HCT116 (cell line): ENCODE measurements at regions not wholly inside any gene's neighbourhood (a gene's known extent, or its start where the extent isn't known, plus 50 kb on each side); places are given as distances from the start of the nearest gene placed in this dataset.

ENCODE experiments used
- ATAC-seq: fragments of 200-7000 bp; cut with Tn5 transposase; 2 replicates; pipeline ENCODE4 v1.9.1; 2020; ENCODE audit warnings: mild to moderate bottlenecking, moderate library complexity
- BruUV-seq: library from RNA; stranded (reverse); fragments of 400-500 nt; replicated peaks from 2 replicates; lab custom pipeline; 2021; lab: Mats Ljungman, UMichigan
- CTCF ChIA-PET: fragments of 300-600 bp; sonication (Branson Sonifier 250); formaldehyde crosslinking; loops from one replicate; lab custom pipeline; 2021; ENCODE audit warnings: antibody characterized with exemption; lab: Charles Lee
- POLR2A ChIA-PET: fragments of 300-600, 350-600 bp; sonication (Branson Sonifier 250); formaldehyde crosslinking; loops from one replicate; lab custom pipeline; 2021; ENCODE audit warnings: antibody characterized with exemption; lab: Charles Lee
- RAD21 ChIA-PET, 2 experiments: fragments of 300-600 bp; sonication (Branson Sonifier 250); formaldehyde crosslinking; loops; one replicate each; lab custom pipeline; 2023; ENCODE audit warnings: low total read pairs in 2 of 2; ENCODE audit not compliant: uncharacterized antibody in 2 of 2, unreplicated experiment in 2 of 2, low non-redundant PET in 1 of 2; lab: Charles Lee
- DNase-seq: peaks from one replicate; pipeline ENCODE4 v3.0.0-alpha.2; 2010; ENCODE audit warnings: low read depth, low spot score
- H2AFZ ChIP-seq: fragments of 200-600 bp; shearing (Covaris generic), sonication (generic); 2 replicates; pipeline ENCODE4 v1.6.1; 2017; ENCODE audit warnings: low read depth, mixed run types, mixed read lengths, antibody characterized with exemption, low read length; ENCODE audit not compliant: poor library complexity, severe bottlenecking
- H3K27ac ChIP-seq: 2 replicates; pipeline ENCODE4 v1.5.1; 2012; ENCODE audit warnings: low read depth, low read length
- H3K27me3 ChIP-seq: fragments of 200-600 bp; sonication (generic); 2 replicates; pipeline ENCODE4 v1.6.1; 2016; ENCODE audit warnings: mixed run types, low read length, mixed read lengths; ENCODE audit not compliant: insufficient read depth
- H3K36me3 ChIP-seq, 2 experiments: fragments of 200-500 bp in 1 of 2; fragments of 200-600 bp in 1 of 2; sonication (Bioruptor generic) in 1 of 2; sonication (generic) in 1 of 2; 2 replicates each; pipeline versions ENCODE4 v1.5.1 to v1.6.1; 2014 to 2016; ENCODE audit warnings: low read length in 2 of 2, inconsistent platforms in 1 of 2, mixed read lengths in 1 of 2, mixed run types in 1 of 2; ENCODE audit not compliant: insufficient read depth in 2 of 2, control insufficient read depth in 1 of 2
- H3K4me1 ChIP-seq, 2 experiments: fragments of 200-600 bp in 1 of 2; sonication (generic) in 1 of 2; 2 replicates each; pipeline versions ENCODE4 v1.5.1 to v1.6.1; 2012 to 2017; ENCODE audit warnings: low read length in 2 of 2, inconsistent platforms in 1 of 2, mild to moderate bottlenecking in 1 of 2, mixed read lengths in 1 of 2, mixed run types in 1 of 2, moderate library complexity in 1 of 2; ENCODE audit not compliant: insufficient read depth in 2 of 2, control insufficient read depth in 1 of 2
- H3K4me2 ChIP-seq: fragments of 200-600 bp; sonication (generic); 2 replicates; pipeline ENCODE4 v1.6.1; 2017; ENCODE audit warnings: mixed run types, low read length, mixed read lengths
- H3K4me3 ChIP-seq, 2 experiments: fragments of 200-600 bp in 1 of 2; sonication (generic) in 1 of 2; replicated peaks in 1 of 2; 2 replicates each; pipeline ENCODE4 v1.5.1; 2011 to 2016; ENCODE audit warnings: low read length in 2 of 2, control low read depth in 1 of 2, low read depth in 1 of 2, mild to moderate bottlenecking in 1 of 2, mixed read lengths in 1 of 2, mixed run types in 1 of 2
- H3K79me2 ChIP-seq: fragments of 200-600 bp; sonication (generic); 2 replicates; pipeline ENCODE4 v1.6.1; 2017; ENCODE audit warnings: mild to moderate bottlenecking, mixed run types, low read length, moderate library complexity, mixed read lengths; ENCODE audit not compliant: insufficient read depth
- H3K9ac ChIP-seq: fragments of 200-600 bp; sonication (generic); 2 replicates; pipeline ENCODE4 v1.6.1; 2016; ENCODE audit warnings: low read length, mixed read lengths
- H3K9me2 ChIP-seq: fragments of 200-600 bp; sonication (generic), shearing (Covaris generic); 2 replicates; pipeline ENCODE4 v1.6.1; 2017; ENCODE audit warnings: mixed run types, mild to moderate bottlenecking, moderate library complexity; ENCODE audit not compliant: insufficient read depth
- H3K9me3 ChIP-seq, 2 experiments: fragments of 200-500 bp in 1 of 2; fragments of 200-600 bp in 1 of 2; sonication (Bioruptor generic) in 1 of 2; sonication (generic) in 1 of 2; 2 replicates each; pipeline ENCODE4 v1.6.1; 2014 to 2017; ENCODE audit warnings: low read length in 2 of 2, mixed read lengths in 2 of 2, inconsistent platforms in 1 of 2, low read depth in 1 of 2, mild to moderate bottlenecking in 1 of 2, mixed run types in 1 of 2, moderate library complexity in 1 of 2; ENCODE audit not compliant: control insufficient read depth in 1 of 2, insufficient read depth in 1 of 2
- H4K20me1 ChIP-seq: fragments of 200-600 bp; sonication (generic), shearing (Covaris generic); 2 replicates; pipeline ENCODE4 v1.6.1; 2017; ENCODE audit warnings: mixed run types, mild to moderate bottlenecking, moderate library complexity; ENCODE audit not compliant: insufficient read depth
- CBX3 ChIP-seq: IDR thresholded peaks from 2 replicates; pipeline ENCODE4 v1.6.1; 2012; ENCODE audit warnings: low read depth
- EGR1 ChIP-seq: IDR thresholded peaks from 2 replicates; pipeline ENCODE4 v1.6.1; 2012; ENCODE audit warnings: low read depth
- ELF1 ChIP-seq: IDR thresholded peaks from 2 replicates; pipeline ENCODE4 v1.6.1; 2012; ENCODE audit warnings: low read depth, borderline replicate concordance
- EZH2 ChIP-seq: fragments of 200-600 bp; sonication (generic); IDR thresholded peaks from 2 replicates; pipeline ENCODE4 v1.6.1; 2017; ENCODE audit warnings: antibody characterized with exemption, mixed run types
- EZH2phosphoT487 ChIP-seq: fragments of 200-600 bp; IDR thresholded peaks from 2 replicates; pipeline ENCODE4 v1.6.1; 2018; ENCODE audit warnings: antibody characterized with exemption, borderline replicate concordance
- FOSL1 ChIP-seq: IDR thresholded peaks from 2 replicates; pipeline ENCODE4 v1.6.1; 2012; ENCODE audit warnings: low read depth
- JUND ChIP-seq: IDR thresholded peaks from 2 replicates; pipeline ENCODE4 v1.6.1; 2012
- POLR2A ChIP-seq: IDR thresholded peaks from 2 replicates; pipeline ENCODE4 v1.7.0; 2011; ENCODE audit warnings: borderline replicate concordance; ENCODE audit not compliant: insufficient read depth, insufficient read length; ENCODE audit errors: extremely low read depth
- POLR2AphosphoS5 ChIP-seq: IDR thresholded peaks from 2 replicates; pipeline ENCODE4 v1.6.1; 2011; ENCODE audit warnings: mild to moderate bottlenecking, low read depth, low read length, moderate library complexity
- RAD21 ChIP-seq: IDR thresholded peaks from 2 replicates; pipeline ENCODE4 v1.6.1; 2012; ENCODE audit warnings: low read depth, mild to moderate bottlenecking
- SIN3A ChIP-seq: IDR thresholded peaks from 2 replicates; pipeline ENCODE4 v1.6.1; 2012; ENCODE audit warnings: low read depth
- SRF ChIP-seq: IDR thresholded peaks from 2 replicates; pipeline ENCODE4 v1.6.1; 2012; ENCODE audit warnings: low read depth
- YY1 ChIP-seq: IDR thresholded peaks from 2 replicates; pipeline ENCODE4 v1.6.1; 2011; ENCODE audit warnings: low read length, low read depth, moderate library complexity, mild to moderate bottlenecking; ENCODE audit not compliant: insufficient replicate concordance; ENCODE audit errors: extremely low read depth
- ZFX ChIP-seq: fragments of 450-650 bp; IDR thresholded peaks from 2 replicates; pipeline ENCODE4 v1.6.1; 2017
- ZNF274 ChIP-seq: fragments of 200-500 bp; sonication (Bioruptor generic); IDR thresholded peaks from 2 replicates; pipeline ENCODE4 v1.6.1; 2014; ENCODE audit warnings: mild to moderate bottlenecking, low read depth, low read length, inconsistent platforms
- intact Hi-C: fragments of 100-400 bp; cut with micrococcal nuclease; formaldehyde crosslinking; loops from 2 replicates; pipeline ENCODE4 v1.10.0; 2022
- TF ChIP-seq, protein P1 (sequence below): IDR thresholded peaks from 2 replicates; pipeline ENCODE4 v1.6.1; 2012
- TF ChIP-seq, protein P2 (sequence below): IDR thresholded peaks from 2 replicates; pipeline ENCODE4 v1.6.1; 2011; ENCODE audit warnings: mild to moderate bottlenecking, low read length, moderate library complexity; ENCODE audit not compliant: insufficient replicate concordance; ENCODE audit errors: extremely low read depth

DNA sequence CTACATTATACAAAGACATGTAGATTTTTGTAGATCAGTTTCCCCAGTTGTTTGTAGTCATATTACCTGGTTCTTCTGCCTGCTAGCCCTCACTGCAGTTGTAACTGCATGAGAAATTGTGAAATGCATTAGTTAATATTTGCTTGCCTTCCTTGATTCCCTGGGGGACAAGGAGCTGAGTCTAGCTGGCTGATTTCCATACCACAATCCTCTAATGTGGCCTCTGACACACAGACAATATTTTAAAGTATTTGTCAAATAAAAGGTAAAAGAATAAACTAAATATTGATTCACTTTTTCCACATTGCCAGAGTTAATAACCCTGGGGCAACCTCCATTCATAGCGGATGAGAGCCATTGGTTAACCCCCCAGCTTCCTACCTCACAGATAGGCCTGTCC, 128.8 kb upstream of the TMEM132C start (continued):
- TF ChIP-seq, protein P1, sequence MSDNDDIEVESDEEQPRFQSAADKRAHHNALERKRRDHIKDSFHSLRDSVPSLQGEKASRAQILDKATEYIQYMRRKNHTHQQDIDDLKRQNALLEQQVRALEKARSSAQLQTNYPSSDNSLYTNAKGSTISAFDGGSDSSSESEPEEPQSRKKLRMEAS, result no peak
- TF ChIP-seq FOSL1 (no peak), POLR2AphosphoS5 (no peak), SRF (no peak), SIN3A (no peak), ZFX (no peak)

DNA sequence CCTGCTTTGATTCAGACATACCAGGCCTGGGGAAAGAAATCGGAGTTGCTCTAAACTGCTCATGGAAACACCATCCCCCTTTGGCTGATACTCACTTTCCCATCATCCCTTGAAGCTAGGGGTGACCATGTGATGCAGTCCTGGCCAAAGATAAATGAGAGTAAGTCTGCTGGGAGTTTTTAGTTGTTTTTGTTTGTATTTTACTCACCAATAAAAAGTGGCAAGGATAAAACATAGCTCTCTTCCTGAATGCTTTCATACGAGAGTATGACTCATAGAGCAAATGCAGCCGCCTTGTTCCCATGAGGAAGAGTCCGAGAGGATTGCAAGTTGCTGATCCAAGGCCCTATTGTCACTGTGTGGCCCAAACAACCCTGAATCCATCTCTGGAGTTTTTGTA, 126.4 kb upstream of the TMEM132C start:
- TF ChIP-seq FOSL1 (no peak), CBX3 (no peak), EGR1 (no peak), ELF1 (no peak), JUND (no peak), EZH2phosphoT487 (no peak), POLR2AphosphoS5 (no peak)
- TF ChIP-seq, all 23 proteins: peak for 0
- Histone ChIP-seq H4K20me1 (no peaks in the 10 kb centered on the region), H3K9me2 (no peaks in the 10 kb centered on the region), H3K9ac (no peak overlapping the region), H3K4me2 (no peak overlapping the region), H3K9me3 (peaks cover 5 to 12% of the 10 kb centered on the region in 2 experiments; a peak in 2 of 4 replicates), H3K36me3 (no peaks in the 10 kb centered on the region), H3K79me2 (no peaks in the 10 kb centered on the region), H3K4me1 (no peaks in the 10 kb centered on the region), H3K27me3 (no peaks in the 10 kb centered on the region), H3K4me3 (no peak overlapping the region), H2AFZ (no peak overlapping the region), H3K27ac (no peak overlapping the region)
- POLR2A ChIA-PET, result no interaction called here
- CTCF ChIA-PET, result no interaction called here
- DNase-seq, result no peak
- no TSS peak for BruUV-seq
- intact Hi-C loops, result no loop called here
- ATAC-seq, result no peak
- RAD21 ChIA-PET, result no interaction called here

DNA sequence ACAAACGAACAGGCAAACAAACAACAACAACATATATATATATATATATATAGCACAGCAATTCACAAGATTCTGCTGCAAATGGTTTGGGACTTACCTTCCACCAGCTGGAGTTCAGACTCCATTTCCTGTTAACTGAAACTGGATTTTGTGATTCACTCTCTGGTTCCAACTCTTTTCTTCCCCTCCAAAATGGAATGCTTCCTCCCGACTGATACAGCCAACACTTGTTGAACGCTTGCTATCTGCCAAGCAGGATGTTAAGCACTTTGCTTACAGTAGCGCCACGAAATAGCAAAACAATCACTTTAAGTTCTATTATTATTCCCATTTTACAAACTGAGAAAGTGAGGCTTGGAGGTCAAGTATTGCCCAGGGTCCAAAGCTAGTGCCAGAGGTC, 116.0 kb upstream of the TMEM132C start:
- intact Hi-C loops, result no loop called here
- peaks cover 7 to 26% of the 10 kb centered on the region in 2 experiments; a peak in 2 of 4 replicates for H3K9me3 ChIP-seq
- POLR2A ChIA-PET, result no interaction called here
- H3K9me2 ChIP-seq, result no peaks in the 10 kb centered on the region
- H3K4me1 ChIP-seq, result no peaks in the 10 kb centered on the region
- no peak overlapping the region for H3K4me3 ChIP-seq
- H3K36me3 ChIP-seq, result no peaks in the 10 kb centered on the region
- ATAC-seq (no peak), DNase-seq (no peak)
- no peaks in the 10 kb centered on the region for H4K20me1 ChIP-seq
- no peaks in the 10 kb centered on the region for H3K27me3 ChIP-seq
- BruUV-seq, result no TSS peak
- H3K4me2 ChIP-seq, result no peak overlapping the region
- CTCF ChIA-PET, result no interaction called here
- no peak overlapping the region for H2AFZ ChIP-seq
- RAD21 ChIA-PET, result no interaction called here
- H3K9ac ChIP-seq, result no peak overlapping the region
- no peaks in the 10 kb centered on the region for H3K79me2 ChIP-seq
- no peak overlapping the region for H3K27ac ChIP-seq
- TF ChIP-seq POLR2A (no peak), ZFX (no peak), EZH2 (no peak), SIN3A (no peak), RAD21 (no peak), ELF1 (no peak), EGR1 (no peak), ZNF274 (no peak), YY1 (no peak), FOSL1 (no peak)
- TF ChIP-seq, protein P2, sequence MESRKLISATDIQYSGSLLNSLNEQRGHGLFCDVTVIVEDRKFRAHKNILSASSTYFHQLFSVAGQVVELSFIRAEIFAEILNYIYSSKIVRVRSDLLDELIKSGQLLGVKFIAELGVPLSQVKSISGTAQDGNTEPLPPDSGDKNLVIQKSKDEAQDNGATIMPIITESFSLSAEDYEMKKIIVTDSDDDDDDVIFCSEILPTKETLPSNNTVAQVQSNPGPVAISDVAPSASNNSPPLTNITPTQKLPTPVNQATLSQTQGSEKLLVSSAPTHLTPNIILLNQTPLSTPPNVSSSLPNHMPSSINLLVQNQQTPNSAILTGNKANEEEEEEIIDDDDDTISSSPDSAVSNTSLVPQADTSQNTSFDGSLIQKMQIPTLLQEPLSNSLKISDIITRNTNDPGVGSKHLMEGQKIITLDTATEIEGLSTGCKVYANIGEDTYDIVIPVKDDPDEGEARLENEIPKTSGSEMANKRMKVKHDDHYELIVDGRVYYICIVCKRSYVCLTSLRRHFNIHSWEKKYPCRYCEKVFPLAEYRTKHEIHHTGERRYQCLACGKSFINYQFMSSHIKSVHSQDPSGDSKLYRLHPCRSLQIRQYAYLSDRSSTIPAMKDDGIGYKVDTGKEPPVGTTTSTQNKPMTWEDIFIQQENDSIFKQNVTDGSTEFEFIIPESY, result no peak
